ENCODE measurements at regions not wholly inside any gene's neighbourhood (a gene's known extent, or its start where the extent isn't known, plus 50 kb on each side); places are given as distances from the start of the nearest gene placed in this dataset.

GRCh38 chr6:19535351-19535750, 301.8 kb upstream of the ID4 start:
- TF ChIP-seq, protein P1, sequence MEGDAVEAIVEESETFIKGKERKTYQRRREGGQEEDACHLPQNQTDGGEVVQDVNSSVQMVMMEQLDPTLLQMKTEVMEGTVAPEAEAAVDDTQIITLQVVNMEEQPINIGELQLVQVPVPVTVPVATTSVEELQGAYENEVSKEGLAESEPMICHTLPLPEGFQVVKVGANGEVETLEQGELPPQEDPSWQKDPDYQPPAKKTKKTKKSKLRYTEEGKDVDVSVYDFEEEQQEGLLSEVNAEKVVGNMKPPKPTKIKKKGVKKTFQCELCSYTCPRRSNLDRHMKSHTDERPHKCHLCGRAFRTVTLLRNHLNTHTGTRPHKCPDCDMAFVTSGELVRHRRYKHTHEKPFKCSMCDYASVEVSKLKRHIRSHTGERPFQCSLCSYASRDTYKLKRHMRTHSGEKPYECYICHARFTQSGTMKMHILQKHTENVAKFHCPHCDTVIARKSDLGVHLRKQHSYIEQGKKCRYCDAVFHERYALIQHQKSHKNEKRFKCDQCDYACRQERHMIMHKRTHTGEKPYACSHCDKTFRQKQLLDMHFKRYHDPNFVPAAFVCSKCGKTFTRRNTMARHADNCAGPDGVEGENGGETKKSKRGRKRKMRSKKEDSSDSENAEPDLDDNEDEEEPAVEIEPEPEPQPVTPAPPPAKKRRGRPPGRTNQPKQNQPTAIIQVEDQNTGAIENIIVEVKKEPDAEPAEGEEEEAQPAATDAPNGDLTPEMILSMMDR (conservative IDR thresholded peaks at IDR 0.05; ENCODE audit: low read depth, low read length): no peak
- TF ChIP-seq EZH2phosphoT487 (IDR thresholded peaks at IDR 0.05; ENCODE audit: borderline replicate concordance, low read length): no peak
- no peak for TF ChIP-seq EZH2 (IDR thresholded peaks at IDR 0.05; ENCODE audit: low read length, unreplicated experiment)

Measured in PC-3 (cell line).